ENCODE measurements at regions not wholly inside any gene's neighbourhood (a gene's known extent, or its start where the extent isn't known, plus 50 kb on each side); places are given as distances from the start of the nearest gene placed in this dataset.
"Not testable (repeated sequence)": the region's sequence is repeated elsewhere in the genome, so short reads cannot be mapped to it uniquely, and the experiment has no call there.

DNA sequence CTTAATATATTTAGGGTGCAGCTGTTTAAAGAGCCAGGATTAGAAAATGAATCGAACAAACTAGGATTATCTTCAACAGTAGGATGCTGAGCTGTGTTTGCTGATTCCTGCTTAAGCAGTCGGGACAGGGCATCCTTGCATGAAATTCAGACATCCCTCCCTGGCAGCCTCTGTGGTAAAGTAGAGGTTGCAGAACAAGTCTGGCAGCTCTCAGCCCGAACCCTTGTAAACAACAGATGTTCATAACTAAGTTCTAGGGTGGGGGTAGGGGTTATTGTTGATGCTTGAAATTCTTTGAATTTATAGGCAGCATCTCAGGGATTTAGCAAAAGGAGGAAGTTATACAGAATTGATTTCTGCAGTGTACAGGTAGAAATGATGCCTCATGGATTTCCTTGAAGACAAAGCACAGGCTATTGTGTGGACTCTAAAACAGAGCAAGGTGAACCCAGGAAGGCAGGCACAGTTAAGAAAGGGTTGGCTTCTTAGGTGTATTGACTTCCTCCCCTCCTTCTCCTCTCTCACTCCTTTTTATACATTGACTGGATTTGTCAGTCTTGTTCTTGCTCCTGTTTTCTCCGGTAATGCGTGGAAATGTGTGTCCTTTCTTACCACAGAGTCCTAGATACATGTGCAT lies 114.7 kb downstream of the SRGAP2 start:
- TF ChIP-seq, protein P1, sequence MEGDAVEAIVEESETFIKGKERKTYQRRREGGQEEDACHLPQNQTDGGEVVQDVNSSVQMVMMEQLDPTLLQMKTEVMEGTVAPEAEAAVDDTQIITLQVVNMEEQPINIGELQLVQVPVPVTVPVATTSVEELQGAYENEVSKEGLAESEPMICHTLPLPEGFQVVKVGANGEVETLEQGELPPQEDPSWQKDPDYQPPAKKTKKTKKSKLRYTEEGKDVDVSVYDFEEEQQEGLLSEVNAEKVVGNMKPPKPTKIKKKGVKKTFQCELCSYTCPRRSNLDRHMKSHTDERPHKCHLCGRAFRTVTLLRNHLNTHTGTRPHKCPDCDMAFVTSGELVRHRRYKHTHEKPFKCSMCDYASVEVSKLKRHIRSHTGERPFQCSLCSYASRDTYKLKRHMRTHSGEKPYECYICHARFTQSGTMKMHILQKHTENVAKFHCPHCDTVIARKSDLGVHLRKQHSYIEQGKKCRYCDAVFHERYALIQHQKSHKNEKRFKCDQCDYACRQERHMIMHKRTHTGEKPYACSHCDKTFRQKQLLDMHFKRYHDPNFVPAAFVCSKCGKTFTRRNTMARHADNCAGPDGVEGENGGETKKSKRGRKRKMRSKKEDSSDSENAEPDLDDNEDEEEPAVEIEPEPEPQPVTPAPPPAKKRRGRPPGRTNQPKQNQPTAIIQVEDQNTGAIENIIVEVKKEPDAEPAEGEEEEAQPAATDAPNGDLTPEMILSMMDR (IDR thresholded peaks at IDR 0.05): not testable (repeated sequence)
- TF ChIP-seq POLR2A, POLR2AphosphoS5, EP300 (IDR thresholded peaks at IDR 0.05): not testable (repeated sequence)
